ENCODE measurements at regions not wholly inside any gene's neighbourhood (a gene's known extent, or its start where the extent isn't known, plus 50 kb on each side); places are given as distances from the start of the nearest gene placed in this dataset.

- no peak overlapping the region for H3K9ac ChIP-seq (ENCODE audit: low read length)
- no peak overlapping the region for H3K4ac ChIP-seq (ENCODE audit: low read depth, low read length)
- H3K27ac ChIP-seq (ENCODE audit: low read depth, low read length) = no peak overlapping the region
- no peak overlapping the region for H2AK5ac ChIP-seq (ENCODE audit: low read length)
- no CpG with 5 or more reads among the region's 3 CpGs for WGBS (ENCODE audit: extremely low coverage, insufficient coverage, insufficient read length)
- no peaks in the 10 kb centered on the region for H3K79me2 ChIP-seq (ENCODE audit: control insufficient read depth, insufficient read depth, low read length, poor library complexity)
- no peak overlapping the region for H3K14ac ChIP-seq (ENCODE audit: low read length)
- H3K23ac ChIP-seq (ENCODE audit: low read length) = no peak overlapping the region
- no peak overlapping the region for H4K12ac ChIP-seq (ENCODE audit: low read depth, low read length)
- H4K91ac ChIP-seq (ENCODE audit: low read depth, low read length) = no peak overlapping the region
- H3K27me3 ChIP-seq (ENCODE audit: insufficient read depth, low read length) = no peaks in the 10 kb centered on the region
- H3K36me3 ChIP-seq (ENCODE audit: control insufficient read depth in 1 of 2, insufficient read depth in 2 of 2, low read length in 2 of 2) = no peaks in the 10 kb centered on the region
- H3K4me3 ChIP-seq (ENCODE audit: low read depth, low read length) = no peak overlapping the region
- H2BK5ac ChIP-seq (ENCODE audit: low read depth, low read length, poor library complexity) = no peak overlapping the region
- H3K4me2 ChIP-seq (ENCODE audit: low read length) = no peak overlapping the region
- no peak overlapping the region for H4K8ac ChIP-seq (ENCODE audit: low read depth, low read length)
- H3K9me3 ChIP-seq (ENCODE audit: insufficient read depth, low read depth, low read length) = no peaks in the 10 kb centered on the region
- no peaks in the 10 kb centered on the region for H3K79me1 ChIP-seq (ENCODE audit: low read length)
- H3K4me1 ChIP-seq (ENCODE audit: control insufficient read depth in 1 of 2, insufficient read depth in 2 of 2, low read length in 2 of 2) = no peaks in the 10 kb centered on the region
- no peak overlapping the region for H2BK120ac ChIP-seq (ENCODE audit: insufficient read depth, low read length, poor library complexity)
- no peak overlapping the region for H2BK12ac ChIP-seq (ENCODE audit: low read length)
- H2AFZ ChIP-seq (ENCODE audit: insufficient read depth, low read length, poor library complexity) = no peak overlapping the region
- no peak for DNase-seq
- no peak overlapping the region for H3K18ac ChIP-seq (ENCODE audit: low read length)
These were observed 74.0 kb downstream of the RCN1 start for GRCh38 chr11:32164836-32165235.

- H3K4me1 ChIP-seq (ENCODE audit: control insufficient read depth in 1 of 2, insufficient read depth in 2 of 2, low read length in 2 of 2) = no peaks in the 10 kb centered on the region
- no peak overlapping the region for H3K23ac ChIP-seq (ENCODE audit: low read length)
- no peak overlapping the region for H3K18ac ChIP-seq (ENCODE audit: low read length)
These were observed 78.0 kb downstream of the RCN1 start for GRCh38 chr11:32168924-32169323.

GRCh38 chr11:32171445-32171844 lies 80.6 kb downstream of the RCN1 start:
- no peak overlapping the region for H3K18ac ChIP-seq (ENCODE audit: low read length)
- no CpG with 5 or more reads among the region's 6 CpGs for WGBS (ENCODE audit: extremely low coverage, insufficient coverage, insufficient read length)
- DNase-seq = no peak
- H3K36me3 ChIP-seq (ENCODE audit: control insufficient read depth in 1 of 2, insufficient read depth in 2 of 2, low read length in 2 of 2) = no peaks in the 10 kb centered on the region
- no peak overlapping the region for H4K8ac ChIP-seq (ENCODE audit: low read depth, low read length)
- H3K14ac ChIP-seq (ENCODE audit: low read length) = no peak overlapping the region
- H3K4me3 ChIP-seq (ENCODE audit: low read depth, low read length) = no peak overlapping the region
- no peak overlapping the region for H2AK5ac ChIP-seq (ENCODE audit: low read length)
- H3K4ac ChIP-seq (ENCODE audit: low read depth, low read length) = no peak overlapping the region
- no peak overlapping the region for H3K4me2 ChIP-seq (ENCODE audit: low read length)
- H3K9ac ChIP-seq (ENCODE audit: low read length) = no peak overlapping the region
- no peaks in the 10 kb centered on the region for H3K4me1 ChIP-seq (ENCODE audit: control insufficient read depth in 1 of 2, insufficient read depth in 2 of 2, low read length in 2 of 2)
- no peak overlapping the region for H3K27ac ChIP-seq (ENCODE audit: low read depth, low read length)
- no peak overlapping the region for H2AFZ ChIP-seq (ENCODE audit: insufficient read depth, low read length, poor library complexity)
- H4K12ac ChIP-seq (ENCODE audit: low read depth, low read length) = no peak overlapping the region
- no peaks in the 10 kb centered on the region for H3K79me1 ChIP-seq (ENCODE audit: low read length)
- H2BK12ac ChIP-seq (ENCODE audit: low read length) = no peak overlapping the region
- no peak overlapping the region for H2BK5ac ChIP-seq (ENCODE audit: low read depth, low read length, poor library complexity)
- H2BK120ac ChIP-seq (ENCODE audit: insufficient read depth, low read length, poor library complexity) = no peak overlapping the region
- no peak overlapping the region for H3K23ac ChIP-seq (ENCODE audit: low read length)
- H3K9me3 ChIP-seq (ENCODE audit: insufficient read depth, low read depth, low read length) = no peaks in the 10 kb centered on the region
- no peaks in the 10 kb centered on the region for H3K27me3 ChIP-seq (ENCODE audit: insufficient read depth, low read length)
- H4K91ac ChIP-seq (ENCODE audit: low read depth, low read length) = no peak overlapping the region
- no peaks in the 10 kb centered on the region for H3K79me2 ChIP-seq (ENCODE audit: control insufficient read depth, insufficient read depth, low read length, poor library complexity)

More at GRCh38 chr11:32168924-32169323, 78.0 kb downstream of the RCN1 start:
- no peak overlapping the region for H3K14ac ChIP-seq (ENCODE audit: low read length)
- no peak overlapping the region for H4K12ac ChIP-seq (ENCODE audit: low read depth, low read length)
- DNase-seq = no peak
- H2BK12ac ChIP-seq (ENCODE audit: low read length) = no peak overlapping the region
- no peak overlapping the region for H3K9ac ChIP-seq (ENCODE audit: low read length)
- H3K36me3 ChIP-seq (ENCODE audit: control insufficient read depth in 1 of 2, insufficient read depth in 2 of 2, low read length in 2 of 2) = no peaks in the 10 kb centered on the region
- no peak overlapping the region for H2AK5ac ChIP-seq (ENCODE audit: low read length)
- no peak overlapping the region for H4K91ac ChIP-seq (ENCODE audit: low read depth, low read length)
- H3K79me1 ChIP-seq (ENCODE audit: low read length) = no peaks in the 10 kb centered on the region
- no peak overlapping the region for H3K27ac ChIP-seq (ENCODE audit: low read depth, low read length)
- H4K8ac ChIP-seq (ENCODE audit: low read depth, low read length) = no peak overlapping the region
- no peak overlapping the region for H3K4me3 ChIP-seq (ENCODE audit: low read depth, low read length)
- WGBS (ENCODE audit: extremely low coverage, insufficient coverage, insufficient read length) = no CpG with 5 or more reads among the region's 2 CpGs
- H2AFZ ChIP-seq (ENCODE audit: insufficient read depth, low read length, poor library complexity) = no peak overlapping the region
- H2BK5ac ChIP-seq (ENCODE audit: low read depth, low read length, poor library complexity) = no peak overlapping the region
- no peak overlapping the region for H3K4ac ChIP-seq (ENCODE audit: low read depth, low read length)
- H2BK120ac ChIP-seq (ENCODE audit: insufficient read depth, low read length, poor library complexity) = no peak overlapping the region
- H3K4me2 ChIP-seq (ENCODE audit: low read length) = no peak overlapping the region
- no peaks in the 10 kb centered on the region for H3K79me2 ChIP-seq (ENCODE audit: control insufficient read depth, insufficient read depth, low read length, poor library complexity)
- no peaks in the 10 kb centered on the region for H3K9me3 ChIP-seq (ENCODE audit: insufficient read depth, low read depth, low read length)
- no peaks in the 10 kb centered on the region for H3K27me3 ChIP-seq (ENCODE audit: insufficient read depth, low read length)

- no peak overlapping the region for H3K27ac ChIP-seq (ENCODE audit: low read depth, low read length)
- H3K9me3 ChIP-seq (ENCODE audit: insufficient read depth, low read depth, low read length) = no peaks in the 10 kb centered on the region
- H3K4me2 ChIP-seq (ENCODE audit: low read length) = no peak overlapping the region
- no peaks in the 10 kb centered on the region for H3K79me1 ChIP-seq (ENCODE audit: low read length)
- H2AFZ ChIP-seq (ENCODE audit: insufficient read depth, low read length, poor library complexity) = no peak overlapping the region
- H2BK12ac ChIP-seq (ENCODE audit: low read length) = no peak overlapping the region
- no peak overlapping the region for H2BK120ac ChIP-seq (ENCODE audit: insufficient read depth, low read length, poor library complexity)
- H3K9ac ChIP-seq (ENCODE audit: low read length) = no peak overlapping the region
- no peaks in the 10 kb centered on the region for H3K79me2 ChIP-seq (ENCODE audit: control insufficient read depth, insufficient read depth, low read length, poor library complexity)
- no peak overlapping the region for H2BK5ac ChIP-seq (ENCODE audit: low read depth, low read length, poor library complexity)
- no CpG with 5 or more reads among the region's 9 CpGs for WGBS (ENCODE audit: extremely low coverage, insufficient coverage, insufficient read length)
- no peak overlapping the region for H4K12ac ChIP-seq (ENCODE audit: low read depth, low read length)
- H2AK5ac ChIP-seq (ENCODE audit: low read length) = no peak overlapping the region
- no peak for DNase-seq
- H3K14ac ChIP-seq (ENCODE audit: low read length) = no peak overlapping the region
- H3K4ac ChIP-seq (ENCODE audit: low read depth, low read length) = no peak overlapping the region
- H3K23ac ChIP-seq (ENCODE audit: low read length) = no peak overlapping the region
- H3K4me3 ChIP-seq (ENCODE audit: low read depth, low read length) = no peak overlapping the region
- no peaks in the 10 kb centered on the region for H3K27me3 ChIP-seq (ENCODE audit: insufficient read depth, low read length)
- H3K4me1 ChIP-seq (ENCODE audit: control insufficient read depth in 1 of 2, insufficient read depth in 2 of 2, low read length in 2 of 2) = no peaks in the 10 kb centered on the region
- no peak overlapping the region for H3K18ac ChIP-seq (ENCODE audit: low read length)
- no peak overlapping the region for H4K91ac ChIP-seq (ENCODE audit: low read depth, low read length)
- H4K8ac ChIP-seq (ENCODE audit: low read depth, low read length) = no peak overlapping the region
- H3K36me3 ChIP-seq (ENCODE audit: control insufficient read depth in 1 of 2, insufficient read depth in 2 of 2, low read length in 2 of 2) = no peaks in the 10 kb centered on the region
These were observed 81.4 kb downstream of the RCN1 start for GRCh38 chr11:32172041-32172847.

Measured in trophoblast cell (in vitro differentiated cells and primary cell).